ES-I3 (cell line): ENCODE measurements at regions not wholly inside any gene's neighbourhood (a gene's known extent, or its start where the extent isn't known, plus 50 kb on each side); places are given as distances from the start of the nearest gene placed in this dataset.

Experiments
- H3K36me3 ChIP-seq: 2 replicates; pipeline ENCODE4 v1.6.1; 2013; ENCODE audit warnings: mild to moderate bottlenecking, low read length, control low read depth, moderate library complexity; ENCODE audit not compliant: insufficient read depth
- H3K4me1 ChIP-seq: 2 replicates; pipeline ENCODE4 v1.6.1; 2013; ENCODE audit warnings: mild to moderate bottlenecking, control low read depth, low read length; ENCODE audit not compliant: insufficient read depth
- H3K9ac ChIP-seq: 2 replicates; pipeline ENCODE4 v1.6.1; 2013; ENCODE audit warnings: low read depth, mild to moderate bottlenecking, low read length, moderate library complexity
- H3K9me3 ChIP-seq: 2 replicates; pipeline ENCODE4 v1.6.1; 2013; ENCODE audit warnings: mild to moderate bottlenecking, low read length, moderate library complexity; ENCODE audit not compliant: control insufficient read depth, insufficient read depth

DNA sequence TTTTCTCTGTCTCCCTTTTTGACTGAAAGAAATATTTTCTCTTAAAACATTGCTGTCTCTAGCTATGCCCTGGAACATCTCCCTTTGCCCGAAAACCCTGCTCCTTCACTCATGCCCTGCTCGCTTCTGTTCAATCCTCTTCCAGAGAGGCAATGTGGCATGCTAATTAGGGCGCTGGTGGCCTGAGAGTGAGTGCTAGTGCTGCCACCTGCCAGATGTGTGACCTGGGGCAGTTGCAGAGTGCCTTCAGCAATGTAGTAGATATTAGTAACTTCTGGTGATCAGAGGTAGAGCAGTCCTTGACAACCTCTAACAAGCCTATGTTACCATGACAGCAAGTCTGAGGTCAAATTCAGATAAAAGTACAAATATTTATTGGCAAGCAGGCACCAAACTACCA, 119.5 kb upstream of the OSMR start:
- no peak overlapping the region for H3K9ac ChIP-seq

DNA sequence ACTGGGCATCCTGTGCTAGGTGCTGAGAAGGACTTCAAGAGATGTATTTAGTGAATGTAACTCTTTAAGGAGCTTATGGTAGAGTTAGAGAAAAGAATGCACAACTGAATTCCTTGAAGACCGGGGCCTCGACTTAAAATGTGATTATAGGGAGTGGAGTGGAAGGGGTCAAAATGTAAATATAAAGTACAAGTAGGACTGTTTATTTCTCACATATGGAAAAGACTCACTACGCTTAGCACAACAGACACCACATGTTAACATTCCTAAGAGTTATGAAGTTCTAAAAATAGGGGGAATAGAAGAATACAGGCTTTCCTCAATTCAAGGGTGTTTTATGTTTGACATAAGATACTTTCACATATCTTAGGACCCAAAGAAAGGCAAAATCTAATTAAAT, 117.8 kb upstream of the OSMR start:
- Histone ChIP-seq H3K9me3 (no peaks in the 10 kb centered on the region), H3K4me1 (peaks cover 22% of the 10 kb centered on the region), H3K36me3 (no peaks in the 10 kb centered on the region), H3K9ac (no peak overlapping the region)

More for the DNA sequence above, 119.5 kb upstream of the OSMR start:
- H3K36me3 ChIP-seq: no peaks in the 10 kb centered on the region
- peaks cover 22% of the 10 kb centered on the region for H3K4me1 ChIP-seq
- no peaks in the 10 kb centered on the region for H3K9me3 ChIP-seq

DNA sequence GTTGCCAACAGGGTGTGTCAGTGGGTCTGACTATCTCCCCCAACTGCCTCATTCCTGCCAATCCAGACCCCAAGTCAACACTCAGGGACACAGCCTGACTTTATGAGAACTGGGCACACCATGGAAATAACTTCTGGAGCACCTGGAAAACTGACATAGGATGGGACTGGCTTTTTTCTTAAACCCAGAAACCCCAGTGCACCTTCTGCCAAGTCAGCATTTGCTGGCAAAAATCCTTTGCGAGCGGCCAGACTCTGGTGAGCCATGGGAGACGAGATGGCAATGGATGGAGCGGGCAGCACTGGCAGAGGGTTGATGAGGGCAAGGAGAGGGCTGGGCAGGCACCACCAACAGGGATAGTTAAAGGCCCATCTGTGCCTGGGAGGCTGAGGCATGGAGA, 114.4 kb upstream of the OSMR start:
- Histone ChIP-seq H3K4me1 (no peaks in the 10 kb centered on the region), H3K9ac (no peak overlapping the region), H3K36me3 (no peaks in the 10 kb centered on the region), H3K9me3 (no peaks in the 10 kb centered on the region)

DNA sequence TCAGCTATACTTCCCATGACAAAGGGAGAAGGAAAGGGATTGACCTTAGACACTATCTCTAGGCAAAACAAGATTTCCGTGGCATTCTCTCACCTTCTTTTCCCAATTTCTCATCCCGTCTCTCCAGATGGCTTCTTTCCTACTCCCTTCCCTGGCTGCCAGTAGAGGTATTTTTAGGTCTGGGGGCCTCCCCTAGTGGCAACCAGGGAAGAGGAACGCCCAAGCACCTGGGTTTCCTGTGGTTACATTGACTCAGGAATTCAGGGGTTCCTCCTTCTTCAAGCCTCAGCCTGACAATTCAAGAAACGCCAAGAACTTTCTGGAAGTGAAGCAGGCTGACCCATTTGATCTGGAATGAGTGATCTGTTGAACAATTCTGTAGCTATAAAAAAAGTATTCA, 111.5 kb upstream of the OSMR start:
- no peak overlapping the region for H3K9ac ChIP-seq
- no peaks in the 10 kb centered on the region for H3K36me3 ChIP-seq
- H3K4me1 ChIP-seq: no peaks in the 10 kb centered on the region
- no peaks in the 10 kb centered on the region for H3K9me3 ChIP-seq

DNA sequence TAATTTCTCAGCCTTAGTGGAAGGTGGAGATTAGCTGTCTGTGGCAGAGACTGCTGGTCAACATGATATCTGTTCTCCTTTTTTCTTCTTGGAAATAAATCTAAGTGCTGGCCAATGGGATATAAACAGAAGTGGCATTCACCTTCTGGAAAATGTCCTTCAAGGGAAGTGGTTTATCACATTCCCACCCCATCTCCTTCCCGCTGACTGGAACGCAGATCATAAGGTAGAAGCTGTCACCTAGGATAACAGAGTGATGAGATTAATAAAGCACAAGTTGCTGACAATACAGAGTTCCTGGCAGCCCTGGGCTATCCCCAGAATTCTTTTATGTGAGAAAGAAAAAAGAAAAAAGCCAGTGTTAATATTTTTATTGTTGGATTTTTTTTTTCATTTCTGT, 109.7 kb upstream of the OSMR start:
- H3K4me1 ChIP-seq: no peaks in the 10 kb centered on the region
- H3K9me3 ChIP-seq: no peaks in the 10 kb centered on the region
- no peaks in the 10 kb centered on the region for H3K36me3 ChIP-seq
- H3K9ac ChIP-seq: no peak overlapping the region

DNA sequence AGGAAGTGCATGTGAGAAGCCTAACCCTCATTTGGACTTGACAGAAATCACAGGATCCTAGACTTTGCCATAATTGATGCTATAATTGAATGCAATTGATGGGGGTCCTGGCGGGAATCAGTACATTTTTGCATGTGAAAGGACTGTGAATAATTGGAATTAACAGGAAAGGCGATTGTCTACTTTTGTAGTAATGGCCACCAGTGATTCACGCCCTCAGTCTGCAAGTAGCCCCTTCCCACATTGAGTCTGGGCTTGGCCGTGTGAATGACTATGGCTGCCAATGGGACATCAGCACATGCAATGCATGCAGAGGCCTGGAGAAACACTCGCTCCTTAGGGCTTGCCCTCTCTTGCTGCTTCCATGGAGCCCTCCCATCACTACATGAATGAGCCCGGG, 107.8 kb upstream of the OSMR start:
- Histone ChIP-seq H3K4me1 (no peaks in the 10 kb centered on the region), H3K9me3 (no peaks in the 10 kb centered on the region), H3K36me3 (no peaks in the 10 kb centered on the region)

DNA sequence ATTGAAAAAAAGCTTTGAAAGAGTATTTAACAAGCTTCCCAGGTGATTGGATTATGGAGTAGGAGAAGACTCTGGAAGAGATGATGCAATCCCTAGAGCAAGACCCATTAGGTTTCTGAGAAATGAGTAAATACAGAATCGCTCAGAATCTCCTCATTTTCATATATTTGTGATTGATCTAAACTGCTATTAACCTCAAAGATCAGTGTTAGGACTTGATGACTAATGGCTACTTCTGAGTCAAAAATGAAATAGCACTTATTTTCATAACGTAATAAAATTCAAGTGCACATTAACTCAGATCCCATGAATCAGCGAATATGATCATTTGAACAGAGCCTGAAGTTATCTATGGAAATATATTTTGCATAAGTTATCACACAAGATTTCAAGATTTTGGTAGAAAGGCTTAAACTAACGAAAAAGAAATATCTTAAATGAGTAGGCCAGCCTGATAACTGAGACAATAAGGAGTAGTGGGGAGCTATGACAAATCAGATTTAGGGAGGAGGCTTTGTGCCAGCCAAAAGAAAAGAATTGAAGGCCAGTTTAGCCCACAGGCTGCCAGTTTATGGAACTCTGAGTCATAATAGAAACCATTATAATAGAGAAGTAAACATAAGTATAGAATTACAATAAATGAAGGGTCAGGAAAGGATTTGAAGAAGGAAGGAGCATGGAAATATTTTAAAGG, 106.7 kb upstream of the OSMR start:
- Histone ChIP-seq H3K4me1 (no peaks in the 10 kb centered on the region), H3K9ac (no peak overlapping the region), H3K9me3 (peaks cover 7% of the 10 kb centered on the region), H3K36me3 (no peaks in the 10 kb centered on the region)

More for the DNA sequence above, 107.8 kb upstream of the OSMR start:
- H3K9ac ChIP-seq: no peak overlapping the region

DNA sequence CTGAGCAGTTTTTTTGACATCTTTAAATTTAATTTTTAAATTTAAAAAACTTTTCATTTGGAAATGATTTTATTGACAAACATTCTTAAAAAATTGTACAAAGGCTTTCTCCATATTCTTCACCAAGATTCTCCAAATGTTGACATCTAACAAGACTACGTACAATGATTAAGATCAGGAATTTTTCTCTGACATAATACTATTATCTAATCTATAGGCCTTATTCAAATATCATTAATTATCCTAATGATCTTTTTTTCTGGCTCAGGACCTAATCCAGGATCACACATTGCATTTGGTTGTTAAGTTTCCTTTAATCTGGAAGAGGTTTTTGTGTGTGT, 106.1 kb upstream of the OSMR start:
- Histone ChIP-seq H3K9me3 (peaks cover 7% of the 10 kb centered on the region), H3K36me3 (no peaks in the 10 kb centered on the region), H3K4me1 (no peaks in the 10 kb centered on the region), H3K9ac (no peak overlapping the region)

DNA sequence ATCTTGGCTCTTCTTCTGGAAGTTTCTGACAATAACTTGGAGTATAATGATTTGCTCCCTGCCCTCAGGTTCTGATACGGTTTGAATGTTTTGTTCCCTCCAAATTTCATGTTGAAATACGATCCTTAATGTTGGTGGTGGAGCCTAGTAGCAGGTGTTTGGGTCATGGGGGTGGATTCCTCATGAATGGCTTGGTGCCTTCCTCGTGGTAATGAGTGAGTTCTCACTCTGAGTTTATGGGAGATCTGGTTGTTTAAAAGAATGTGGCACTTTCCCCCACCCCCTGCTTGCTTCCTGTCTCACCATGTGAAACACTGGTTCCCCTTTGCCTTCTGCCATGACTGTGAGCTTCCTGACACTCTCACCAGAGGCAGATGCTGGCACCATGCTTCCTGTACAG, 103.0 kb upstream of the OSMR start:
- Histone ChIP-seq H3K36me3 (no peaks in the 10 kb centered on the region), H3K9ac (no peak overlapping the region), H3K9me3 (peaks cover 7% of the 10 kb centered on the region), H3K4me1 (no peaks in the 10 kb centered on the region)

DNA sequence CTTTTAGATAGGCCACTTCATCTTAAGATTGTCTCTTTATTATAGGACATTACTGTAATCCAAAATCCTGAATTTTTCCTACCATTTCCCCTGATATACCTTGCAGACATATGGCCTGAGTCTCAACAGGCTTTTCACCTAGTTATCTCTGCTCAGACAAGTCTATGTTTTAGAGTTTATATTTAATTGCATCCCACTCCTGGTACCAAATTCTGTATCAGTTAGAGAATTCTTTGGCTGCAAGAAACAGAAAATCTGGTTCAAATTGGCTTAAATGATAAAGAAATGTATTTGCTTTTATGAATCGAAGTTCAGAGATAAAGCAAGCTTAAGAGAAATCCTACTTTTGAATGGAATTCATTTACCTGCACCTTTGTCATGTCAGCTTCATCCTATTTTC, 102.2 kb upstream of the OSMR start:
- H3K9ac ChIP-seq: no peak overlapping the region
- no peaks in the 10 kb centered on the region for H3K4me1 ChIP-seq
- H3K9me3 ChIP-seq: peaks cover 7% of the 10 kb centered on the region
- H3K36me3 ChIP-seq: no peaks in the 10 kb centered on the region

DNA sequence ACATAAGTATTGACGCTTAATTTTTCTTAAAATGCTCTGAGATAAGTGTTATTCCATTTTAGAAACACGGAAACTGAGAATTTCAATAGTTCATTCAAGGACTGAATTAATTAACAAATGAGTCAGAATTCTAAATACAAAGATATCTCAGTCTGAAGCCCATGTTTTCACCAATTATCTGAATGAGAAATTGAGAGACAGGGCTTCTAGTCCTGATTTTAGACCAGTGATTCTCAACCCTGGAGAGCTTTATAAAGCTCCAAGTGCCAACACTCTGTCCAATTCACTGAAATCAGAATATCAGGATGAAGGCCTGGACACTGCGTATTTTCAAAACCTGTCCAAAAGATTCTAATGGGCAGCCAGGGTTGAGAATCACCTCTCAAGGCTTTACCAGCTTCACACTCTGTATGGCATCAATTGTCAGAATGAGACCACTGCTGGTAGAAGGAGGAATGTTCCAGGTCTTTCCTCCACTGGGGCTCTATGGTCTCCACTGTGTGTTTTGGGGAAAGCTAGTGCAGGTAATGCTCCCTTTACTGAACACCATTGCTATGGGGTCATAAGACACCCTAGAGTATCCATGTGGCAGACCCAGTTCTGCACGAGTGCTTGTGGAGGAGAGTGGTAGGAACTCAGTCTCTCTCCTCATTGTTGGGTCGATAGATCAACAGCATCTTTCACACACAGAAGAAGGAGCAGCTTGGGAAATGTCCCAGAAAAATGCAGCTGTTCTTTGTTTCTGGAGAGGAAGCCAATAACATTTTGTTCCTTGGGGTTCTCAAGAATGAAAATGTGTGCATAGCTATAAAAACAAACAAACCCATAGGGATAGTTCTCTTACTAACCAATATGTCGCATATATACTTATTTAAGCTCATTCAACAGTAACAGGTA, 99.7 kb upstream of the OSMR start:
- H3K9me3 ChIP-seq: peaks cover 7% of the 10 kb centered on the region
- no peak overlapping the region for H3K9ac ChIP-seq
- H3K36me3 ChIP-seq: no peaks in the 10 kb centered on the region
- H3K4me1 ChIP-seq: no peaks in the 10 kb centered on the region

DNA sequence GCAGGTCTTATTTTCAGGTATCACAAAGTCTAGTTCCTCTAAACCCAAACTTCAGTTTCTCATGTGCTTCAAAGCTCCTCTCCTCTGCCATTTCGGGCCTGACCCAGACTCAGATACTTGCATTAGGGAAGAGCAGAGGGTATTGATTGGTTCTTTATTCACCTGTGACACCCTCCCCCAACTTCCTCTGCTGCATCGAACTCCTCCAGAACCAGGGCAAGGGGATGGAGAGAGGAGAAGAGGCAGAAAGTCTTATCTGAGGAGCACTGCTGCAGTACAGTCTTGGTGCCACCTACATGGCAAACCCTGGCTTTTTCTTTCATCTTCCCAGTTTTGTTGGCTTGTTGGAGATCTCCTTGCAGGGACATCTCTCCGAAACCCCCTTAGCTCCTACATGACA, 96.0 kb upstream of the OSMR start:
- H3K9ac ChIP-seq: no peak overlapping the region
- no peaks in the 10 kb centered on the region for H3K36me3 ChIP-seq
- H3K9me3 ChIP-seq: no peaks in the 10 kb centered on the region
- no peaks in the 10 kb centered on the region for H3K4me1 ChIP-seq

DNA sequence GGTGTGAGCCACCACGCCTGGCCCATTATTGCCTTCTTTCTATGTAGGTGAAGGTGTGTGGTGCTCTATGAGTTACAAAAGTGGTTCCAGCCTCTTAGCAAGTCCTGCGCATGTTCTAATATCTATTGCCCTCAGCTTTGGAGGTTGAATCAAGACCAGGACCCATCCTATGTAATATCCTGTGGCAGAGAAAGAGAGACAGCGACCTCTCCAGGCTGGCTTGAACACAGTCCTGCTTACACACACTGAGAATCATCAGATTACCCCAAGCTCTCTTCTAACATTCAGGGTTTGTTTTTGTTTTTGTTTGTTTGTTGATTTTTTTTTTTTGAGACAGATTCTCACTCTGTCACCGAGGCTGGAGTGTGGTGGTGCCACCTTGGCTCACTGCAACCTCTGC, 94.7 kb upstream of the OSMR start:
- Histone ChIP-seq H3K36me3 (no peaks in the 10 kb centered on the region), H3K9ac (no peak overlapping the region), H3K9me3 (no peaks in the 10 kb centered on the region), H3K4me1 (no peaks in the 10 kb centered on the region)

DNA sequence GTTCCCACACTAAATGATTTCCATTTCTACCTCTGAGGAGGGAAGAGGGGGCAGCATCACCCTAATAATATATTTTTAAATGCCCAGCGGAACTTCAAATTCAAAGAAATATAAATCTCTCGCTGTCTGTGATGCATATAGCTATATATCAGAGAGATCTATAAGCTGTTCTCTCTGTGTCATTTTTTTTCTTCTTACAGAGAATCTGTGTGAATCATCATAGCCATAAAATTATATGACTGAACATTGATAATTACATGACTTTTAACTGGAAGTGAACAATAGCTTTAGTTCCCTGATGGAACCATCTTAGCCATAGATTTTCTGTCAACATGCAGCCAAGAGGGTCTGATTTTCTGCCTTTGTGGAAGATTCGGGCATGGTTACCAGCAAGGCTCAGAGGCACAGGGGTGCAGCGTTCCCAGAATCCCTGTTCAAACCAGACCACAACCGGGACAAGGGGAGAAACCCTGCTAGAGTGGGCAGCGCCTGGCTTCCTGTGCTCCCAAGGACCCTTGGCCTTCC, 93.7 kb upstream of the OSMR start:
- H3K9me3 ChIP-seq: no peaks in the 10 kb centered on the region
- H3K36me3 ChIP-seq: no peaks in the 10 kb centered on the region
- no peaks in the 10 kb centered on the region for H3K4me1 ChIP-seq
- H3K9ac ChIP-seq: no peak overlapping the region

DNA sequence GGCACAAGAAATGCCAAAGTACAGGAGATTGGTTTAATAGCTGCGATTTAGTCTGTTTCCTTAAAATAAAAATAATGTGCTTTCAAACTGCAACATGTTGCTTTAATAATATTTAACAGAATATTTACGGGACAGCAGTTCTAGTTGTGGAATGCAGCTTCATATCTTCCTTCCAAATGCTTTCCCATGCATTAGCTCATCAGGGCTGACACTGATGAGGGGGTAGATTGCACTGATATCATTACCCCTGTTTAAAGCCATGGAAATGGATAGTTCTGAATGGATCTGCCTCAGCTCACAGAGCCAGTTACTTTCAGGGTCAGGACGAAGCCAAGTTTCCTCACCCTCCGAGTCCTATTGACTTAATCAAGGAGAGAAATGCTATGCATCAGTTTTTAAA, 93.2 kb upstream of the OSMR start:
- no peaks in the 10 kb centered on the region for H3K9me3 ChIP-seq
- no peak overlapping the region for H3K9ac ChIP-seq
- H3K4me1 ChIP-seq: no peaks in the 10 kb centered on the region
- no peaks in the 10 kb centered on the region for H3K36me3 ChIP-seq
